Mesenchymal stem cell (in vitro differentiated cells and primary cell): ENCODE measurements at regions not wholly inside any gene's neighbourhood (a gene's known extent, or its start where the extent isn't known, plus 50 kb on each side); places are given as distances from the start of the nearest gene placed in this dataset.
A peak's percentile ranks its signal among the peaks of the same experiment; 100 is the strongest.

Source experiments
- DNase-seq: peaks from one replicate; pipeline ENCODE4 v3.0.0-alpha.2; 2013
- H2AFZ ChIP-seq: one replicate; pipeline ENCODE4 v1.6.1; 2013; ENCODE audit warnings: low read depth, mild to moderate bottlenecking, control low read depth, inconsistent platforms, low read length, moderate library complexity
- H2AK5ac ChIP-seq: 2 replicates; pipeline ENCODE4 v1.6.1; 2013; ENCODE audit warnings: low read length, moderate library complexity, mild to moderate bottlenecking, inconsistent platforms; ENCODE audit not compliant: severe bottlenecking
- H2BK120ac ChIP-seq: one replicate; pipeline ENCODE4 v1.6.1; 2013; ENCODE audit warnings: low read depth, mild to moderate bottlenecking, inconsistent platforms, low read length, moderate library complexity
- H2BK12ac ChIP-seq, 2 experiments: one replicate each; pipeline ENCODE4 v1.6.1; 2013; ENCODE audit warnings: inconsistent platforms in 2 of 2, low read length in 2 of 2, mild to moderate bottlenecking in 2 of 2, moderate library complexity in 2 of 2, control low read depth in 1 of 2
- H2BK15ac ChIP-seq: one replicate; pipeline ENCODE4 v1.6.1; 2013; ENCODE audit warnings: mild to moderate bottlenecking, low read depth, inconsistent platforms; ENCODE audit not compliant: poor library complexity, severe bottlenecking
- H2BK5ac ChIP-seq: 2 replicates; pipeline ENCODE4 v1.6.1; 2013; ENCODE audit warnings: low read depth, mild to moderate bottlenecking, low read length, control low read depth, inconsistent platforms; ENCODE audit not compliant: poor library complexity, severe bottlenecking
- H3K14ac ChIP-seq, 2 experiments: one replicate each; pipeline ENCODE4 v1.6.1; 2013; ENCODE audit warnings: inconsistent platforms in 2 of 2, low read length in 2 of 2, control low read depth in 1 of 2, mild to moderate bottlenecking in 1 of 2, moderate library complexity in 1 of 2
- H3K18ac ChIP-seq, 2 experiments: one replicate each; pipeline ENCODE4 v1.6.1; 2013; ENCODE audit warnings: inconsistent platforms in 2 of 2, low read length in 2 of 2, control low read depth in 1 of 2, low read depth in 1 of 2, mild to moderate bottlenecking in 1 of 2
- H3K23ac ChIP-seq, 2 experiments: one replicate each; pipeline ENCODE4 v1.6.1; 2013; ENCODE audit warnings: inconsistent platforms in 2 of 2, low read length in 2 of 2, mild to moderate bottlenecking in 2 of 2, moderate library complexity in 2 of 2, control low read depth in 1 of 2
- H3K27ac ChIP-seq: 2 replicates; pipeline ENCODE4 v1.5.1; 2013; ENCODE audit warnings: mild to moderate bottlenecking, moderate library complexity, low read length, control low read depth, inconsistent platforms; ENCODE audit not compliant: poor library complexity, severe bottlenecking
- H3K27me3 ChIP-seq, 2 experiments: 2 replicates each; pipeline versions ENCODE4 v1.6.1 to v1.7.0; 2013; ENCODE audit warnings: low read length in 2 of 2, mild to moderate bottlenecking in 2 of 2, moderate library complexity in 2 of 2, control low read depth in 1 of 2, inconsistent platforms in 1 of 2; ENCODE audit not compliant: control insufficient read depth in 1 of 2, insufficient read depth in 1 of 2
- H3K36me3 ChIP-seq, 2 experiments: 2 replicates each; pipeline versions ENCODE4 v1.6.1 to v1.7.0; 2013; ENCODE audit warnings: low read length in 2 of 2, control low read depth in 1 of 2, inconsistent platforms in 1 of 2, low read depth in 1 of 2, mild to moderate bottlenecking in 1 of 2; ENCODE audit not compliant: insufficient read depth in 2 of 2, control insufficient read depth in 1 of 2
- H3K4ac ChIP-seq, 2 experiments: one replicate each; pipeline ENCODE4 v1.6.1; 2013; ENCODE audit warnings: inconsistent platforms in 2 of 2, low read length in 2 of 2, mild to moderate bottlenecking in 2 of 2, moderate library complexity in 2 of 2, control low read depth in 1 of 2, low read depth in 1 of 2
- H3K4me1 ChIP-seq: 2 replicates; pipeline ENCODE4 v1.6.1; 2013; ENCODE audit warnings: low read depth, low read length, control low read depth; ENCODE audit not compliant: control insufficient read depth, insufficient read depth
- H3K4me2 ChIP-seq: 2 replicates; pipeline ENCODE4 v1.6.1; 2013; ENCODE audit warnings: low read length, mild to moderate bottlenecking, inconsistent platforms; ENCODE audit not compliant: poor library complexity, severe bottlenecking
- H3K4me3 ChIP-seq, 2 experiments: 2 replicates each; pipeline versions ENCODE4 v1.5.1 to v1.7.0; 2013; ENCODE audit warnings: low read length in 2 of 2, mild to moderate bottlenecking in 2 of 2, control low read depth in 1 of 2, low read depth in 1 of 2; ENCODE audit not compliant: insufficient read depth in 1 of 2
- H3K79me1 ChIP-seq: replicated peaks from 2 replicates; pipeline ENCODE4 v1.6.1; 2013; ENCODE audit warnings: mild to moderate bottlenecking, control low read depth, low read length, inconsistent platforms; ENCODE audit not compliant: poor library complexity, severe bottlenecking
- H3K9ac ChIP-seq: 2 replicates; pipeline ENCODE4 v1.7.0; 2013; ENCODE audit warnings: mild to moderate bottlenecking, low read length, moderate library complexity
- H3K9me3 ChIP-seq: 2 replicates; pipeline ENCODE4 v1.7.0; 2013; ENCODE audit warnings: mild to moderate bottlenecking, low read length; ENCODE audit not compliant: control insufficient read depth
- H4K8ac ChIP-seq: one replicate; pipeline ENCODE4 v1.6.1; 2013; ENCODE audit warnings: inconsistent platforms, mild to moderate bottlenecking, low read length, moderate library complexity
- H4K91ac ChIP-seq: one replicate; pipeline ENCODE4 v1.6.1; 2013; ENCODE audit warnings: mild to moderate bottlenecking, low read length, inconsistent platforms
- WGBS: methylation state at CpG from one replicate; pipeline ENCODE4 v1.1.7; 2013; ENCODE audit warnings: mixed read lengths; 5-methylcytosine and 5-hydroxymethylcytosine counted together

GRCh38 chr13:80454245-80454644 lies 113.3 kb upstream of the SPRY2 start:
- no CpG with 5 or more reads among the region's 1 CpG for WGBS
- Histone ChIP-seq H4K8ac (no peak overlapping the region), H3K27me3 (no peaks in the 10 kb centered on the region), H2BK15ac (no peak overlapping the region), H3K23ac (no peak overlapping the region), H3K4me1 (peaks cover 3% of the 10 kb centered on the region), H4K91ac (no peak overlapping the region), H3K36me3 (no peaks in the 10 kb centered on the region), H3K9me3 (no peaks in the 10 kb centered on the region), H2BK12ac (no peak overlapping the region), H2AK5ac (no peak overlapping the region), H3K9ac (no peak overlapping the region), H2BK5ac (no peak overlapping the region), H2BK120ac (no peak overlapping the region), H3K18ac (no peak overlapping the region), H2AFZ (no peak overlapping the region), H3K79me1 (no peaks in the 10 kb centered on the region), H3K4ac (no peak overlapping the region), H3K14ac (no peak overlapping the region), H3K4me3 (no peak overlapping the region), H3K27ac (no peak overlapping the region), H3K4me2 (no peak overlapping the region)
- no peak for DNase-seq

GRCh38 chr13:80452279-80452678 lies 111.4 kb upstream of the SPRY2 start:
- H2BK5ac ChIP-seq: no peak overlapping the region
- no peak overlapping the region for H3K27ac ChIP-seq
- H2BK15ac ChIP-seq: no peak overlapping the region
- no peaks in the 10 kb centered on the region for H3K27me3 ChIP-seq
- H3K9ac ChIP-seq: no peak overlapping the region
- no peak overlapping the region for H3K14ac ChIP-seq
- H4K8ac ChIP-seq: peak overlapping the region; percentile 29
- no peaks in the 10 kb centered on the region for H3K9me3 ChIP-seq
- no peak overlapping the region for H3K4me2 ChIP-seq
- DNase-seq: no peak
- H3K23ac ChIP-seq: peak overlapping the region in 1 of 2 experiments; percentile 77
- H3K79me1 ChIP-seq: no peaks in the 10 kb centered on the region
- 92% methylated on average over 1 of the region's 1 CpG for WGBS
- peaks cover 3% of the 10 kb centered on the region for H3K4me1 ChIP-seq
- no peak overlapping the region for H2AFZ ChIP-seq
- peak overlapping the region; percentile 9 to 65 for H3K18ac ChIP-seq
- no peak overlapping the region for H2BK120ac ChIP-seq
- H3K4ac ChIP-seq: no peak overlapping the region
- peak overlapping the region; percentile 69 for H4K91ac ChIP-seq
- no peak overlapping the region for H2AK5ac ChIP-seq
- no peak overlapping the region for H3K4me3 ChIP-seq
- peak overlapping the region in 1 of 2 experiments; percentile 4 for H2BK12ac ChIP-seq
- no peaks in the 10 kb centered on the region for H3K36me3 ChIP-seq

DNA sequence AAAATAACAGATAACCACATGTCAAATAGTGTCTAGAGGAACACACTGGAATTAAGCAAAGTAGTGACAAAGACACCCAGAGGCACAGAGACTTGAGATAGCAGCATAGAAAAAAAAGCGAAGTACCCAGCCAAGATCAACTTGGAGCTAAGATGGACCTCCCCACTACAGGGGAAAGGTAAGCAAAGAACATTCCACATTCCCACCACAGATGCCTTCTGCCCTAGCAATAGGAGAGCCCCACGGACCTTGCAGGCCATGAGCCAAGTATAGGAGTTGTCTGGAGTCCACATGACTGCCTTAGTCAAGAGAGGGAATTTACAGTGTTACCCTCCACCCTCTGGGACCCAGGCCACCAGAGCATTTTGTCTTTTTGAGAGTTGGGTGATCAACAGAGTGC lies 110.7 kb upstream of the SPRY2 start:
- Histone ChIP-seq H3K9me3 (no peaks in the 10 kb centered on the region), H3K4me2 (no peak overlapping the region), H2BK120ac (no peak overlapping the region), H3K4me1 (peaks cover 3% of the 10 kb centered on the region), H4K91ac (no peak overlapping the region), H3K4ac (no peak overlapping the region), H2AK5ac (no peak overlapping the region), H3K36me3 (no peaks in the 10 kb centered on the region), H2BK12ac (peak overlapping the region in 1 of 2 experiments; percentile 52), H3K9ac (no peak overlapping the region), H4K8ac (no peak overlapping the region), H3K23ac (no peak overlapping the region), H2AFZ (no peak overlapping the region), H2BK5ac (no peak overlapping the region), H3K79me1 (no peaks in the 10 kb centered on the region), H3K4me3 (no peak overlapping the region), H3K18ac (peak overlapping the region in 1 of 2 experiments; percentile 9), H3K27ac (no peak overlapping the region), H3K14ac (no peak overlapping the region), H3K27me3 (no peaks in the 10 kb centered on the region), H2BK15ac (no peak overlapping the region)
- no peak for DNase-seq
- 91% methylated on average over 2 of the region's 2 CpGs for WGBS

- Histone ChIP-seq H2AFZ (no peak overlapping the region), H3K4me1 (peaks cover 3% of the 10 kb centered on the region), H3K4me3 (no peak overlapping the region), H3K4me2 (no peak overlapping the region), H4K8ac (no peak overlapping the region), H2BK12ac (no peak overlapping the region), H3K18ac (no peak overlapping the region), H3K79me1 (no peaks in the 10 kb centered on the region), H2AK5ac (no peak overlapping the region), H3K9me3 (no peaks in the 10 kb centered on the region), H3K14ac (no peak overlapping the region), H2BK5ac (no peak overlapping the region), H4K91ac (no peak overlapping the region), H3K23ac (no peak overlapping the region), H3K4ac (no peak overlapping the region), H3K9ac (no peak overlapping the region), H2BK15ac (no peak overlapping the region), H3K27ac (no peak overlapping the region), H3K36me3 (no peaks in the 10 kb centered on the region), H2BK120ac (no peak overlapping the region), H3K27me3 (no peaks in the 10 kb centered on the region)
- DNase-seq: no peak
Observed at GRCh38 chr13:80450386-80450785, 109.5 kb upstream of the SPRY2 start.
